H1 (cell line): ENCODE measurements at regions not wholly inside any gene's neighbourhood (a gene's known extent, or its start where the extent isn't known, plus 50 kb on each side); places are given as distances from the start of the nearest gene placed in this dataset.

Experiments used
- TF ChIP-seq, protein P1 (sequence below): fragments of 300-600 bp; sonication (generic); IDR thresholded peaks from 2 replicates; pipeline ENCODE4 v1.7.1; 2012; ENCODE audit warnings: low read length, moderate library complexity, mild to moderate bottlenecking, inconsistent platforms; ENCODE audit not compliant: insufficient replicate concordance

GRCh38 chr3:145471976-145472375, 689.0 kb downstream of the PLOD2 start (continued):
- TF ChIP-seq, protein P1, sequence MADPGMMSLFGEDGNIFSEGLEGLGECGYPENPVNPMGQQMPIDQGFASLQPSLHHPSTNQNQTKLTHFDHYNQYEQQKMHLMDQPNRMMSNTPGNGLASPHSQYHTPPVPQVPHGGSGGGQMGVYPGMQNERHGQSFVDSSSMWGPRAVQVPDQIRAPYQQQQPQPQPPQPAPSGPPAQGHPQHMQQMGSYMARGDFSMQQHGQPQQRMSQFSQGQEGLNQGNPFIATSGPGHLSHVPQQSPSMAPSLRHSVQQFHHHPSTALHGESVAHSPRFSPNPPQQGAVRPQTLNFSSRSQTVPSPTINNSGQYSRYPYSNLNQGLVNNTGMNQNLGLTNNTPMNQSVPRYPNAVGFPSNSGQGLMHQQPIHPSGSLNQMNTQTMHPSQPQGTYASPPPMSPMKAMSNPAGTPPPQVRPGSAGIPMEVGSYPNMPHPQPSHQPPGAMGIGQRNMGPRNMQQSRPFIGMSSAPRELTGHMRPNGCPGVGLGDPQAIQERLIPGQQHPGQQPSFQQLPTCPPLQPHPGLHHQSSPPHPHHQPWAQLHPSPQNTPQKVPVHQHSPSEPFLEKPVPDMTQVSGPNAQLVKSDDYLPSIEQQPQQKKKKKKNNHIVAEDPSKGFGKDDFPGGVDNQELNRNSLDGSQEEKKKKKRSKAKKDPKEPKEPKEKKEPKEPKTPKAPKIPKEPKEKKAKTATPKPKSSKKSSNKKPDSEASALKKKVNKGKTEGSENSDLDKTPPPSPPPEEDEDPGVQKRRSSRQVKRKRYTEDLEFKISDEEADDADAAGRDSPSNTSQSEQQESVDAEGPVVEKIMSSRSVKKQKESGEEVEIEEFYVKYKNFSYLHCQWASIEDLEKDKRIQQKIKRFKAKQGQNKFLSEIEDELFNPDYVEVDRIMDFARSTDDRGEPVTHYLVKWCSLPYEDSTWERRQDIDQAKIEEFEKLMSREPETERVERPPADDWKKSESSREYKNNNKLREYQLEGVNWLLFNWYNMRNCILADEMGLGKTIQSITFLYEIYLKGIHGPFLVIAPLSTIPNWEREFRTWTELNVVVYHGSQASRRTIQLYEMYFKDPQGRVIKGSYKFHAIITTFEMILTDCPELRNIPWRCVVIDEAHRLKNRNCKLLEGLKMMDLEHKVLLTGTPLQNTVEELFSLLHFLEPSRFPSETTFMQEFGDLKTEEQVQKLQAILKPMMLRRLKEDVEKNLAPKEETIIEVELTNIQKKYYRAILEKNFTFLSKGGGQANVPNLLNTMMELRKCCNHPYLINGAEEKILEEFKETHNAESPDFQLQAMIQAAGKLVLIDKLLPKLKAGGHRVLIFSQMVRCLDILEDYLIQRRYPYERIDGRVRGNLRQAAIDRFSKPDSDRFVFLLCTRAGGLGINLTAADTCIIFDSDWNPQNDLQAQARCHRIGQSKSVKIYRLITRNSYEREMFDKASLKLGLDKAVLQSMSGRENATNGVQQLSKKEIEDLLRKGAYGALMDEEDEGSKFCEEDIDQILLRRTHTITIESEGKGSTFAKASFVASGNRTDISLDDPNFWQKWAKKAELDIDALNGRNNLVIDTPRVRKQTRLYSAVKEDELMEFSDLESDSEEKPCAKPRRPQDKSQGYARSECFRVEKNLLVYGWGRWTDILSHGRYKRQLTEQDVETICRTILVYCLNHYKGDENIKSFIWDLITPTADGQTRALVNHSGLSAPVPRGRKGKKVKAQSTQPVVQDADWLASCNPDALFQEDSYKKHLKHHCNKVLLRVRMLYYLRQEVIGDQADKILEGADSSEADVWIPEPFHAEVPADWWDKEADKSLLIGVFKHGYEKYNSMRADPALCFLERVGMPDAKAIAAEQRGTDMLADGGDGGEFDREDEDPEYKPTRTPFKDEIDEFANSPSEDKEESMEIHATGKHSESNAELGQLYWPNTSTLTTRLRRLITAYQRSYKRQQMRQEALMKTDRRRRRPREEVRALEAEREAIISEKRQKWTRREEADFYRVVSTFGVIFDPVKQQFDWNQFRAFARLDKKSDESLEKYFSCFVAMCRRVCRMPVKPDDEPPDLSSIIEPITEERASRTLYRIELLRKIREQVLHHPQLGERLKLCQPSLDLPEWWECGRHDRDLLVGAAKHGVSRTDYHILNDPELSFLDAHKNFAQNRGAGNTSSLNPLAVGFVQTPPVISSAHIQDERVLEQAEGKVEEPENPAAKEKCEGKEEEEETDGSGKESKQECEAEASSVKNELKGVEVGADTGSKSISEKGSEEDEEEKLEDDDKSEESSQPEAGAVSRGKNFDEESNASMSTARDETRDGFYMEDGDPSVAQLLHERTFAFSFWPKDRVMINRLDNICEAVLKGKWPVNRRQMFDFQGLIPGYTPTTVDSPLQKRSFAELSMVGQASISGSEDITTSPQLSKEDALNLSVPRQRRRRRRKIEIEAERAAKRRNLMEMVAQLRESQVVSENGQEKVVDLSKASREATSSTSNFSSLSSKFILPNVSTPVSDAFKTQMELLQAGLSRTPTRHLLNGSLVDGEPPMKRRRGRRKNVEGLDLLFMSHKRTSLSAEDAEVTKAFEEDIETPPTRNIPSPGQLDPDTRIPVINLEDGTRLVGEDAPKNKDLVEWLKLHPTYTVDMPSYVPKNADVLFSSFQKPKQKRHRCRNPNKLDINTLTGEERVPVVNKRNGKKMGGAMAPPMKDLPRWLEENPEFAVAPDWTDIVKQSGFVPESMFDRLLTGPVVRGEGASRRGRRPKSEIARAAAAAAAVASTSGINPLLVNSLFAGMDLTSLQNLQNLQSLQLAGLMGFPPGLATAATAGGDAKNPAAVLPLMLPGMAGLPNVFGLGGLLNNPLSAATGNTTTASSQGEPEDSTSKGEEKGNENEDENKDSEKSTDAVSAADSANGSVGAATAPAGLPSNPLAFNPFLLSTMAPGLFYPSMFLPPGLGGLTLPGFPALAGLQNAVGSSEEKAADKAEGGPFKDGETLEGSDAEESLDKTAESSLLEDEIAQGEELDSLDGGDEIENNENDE, result no peak
- TF ChIP-seq, all 59 proteins: peak for 0
